ENCODE measurements at regions not wholly inside any gene's neighbourhood (a gene's known extent, or its start where the extent isn't known, plus 50 kb on each side); places are given as distances from the start of the nearest gene placed in this dataset.
"Not testable (repeated sequence)": the region's sequence is repeated elsewhere in the genome, so short reads cannot be mapped to it uniquely, and the experiment has no call there.

DNA sequence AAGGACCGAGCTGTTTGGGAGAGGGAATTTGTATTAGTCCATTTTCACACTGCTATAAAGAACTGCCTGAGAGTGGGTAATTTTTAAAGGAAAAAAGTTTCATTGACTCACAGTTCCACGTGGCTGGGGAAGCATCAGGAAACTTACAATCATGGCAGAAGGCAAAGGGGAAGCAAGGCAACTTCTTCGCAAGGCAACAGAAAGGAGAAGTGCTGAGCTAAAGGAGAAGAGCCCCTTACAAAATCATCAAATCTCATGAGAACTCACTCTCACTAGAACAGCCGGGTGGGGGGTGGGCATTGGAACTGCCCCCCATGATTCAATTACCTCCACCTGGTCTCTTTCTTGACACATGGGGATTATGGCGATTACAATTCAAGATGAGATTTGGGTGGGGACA lies 121.8 kb upstream of the SLC13A1 start:
- DNase-seq, result not testable (repeated sequence)

DNA sequence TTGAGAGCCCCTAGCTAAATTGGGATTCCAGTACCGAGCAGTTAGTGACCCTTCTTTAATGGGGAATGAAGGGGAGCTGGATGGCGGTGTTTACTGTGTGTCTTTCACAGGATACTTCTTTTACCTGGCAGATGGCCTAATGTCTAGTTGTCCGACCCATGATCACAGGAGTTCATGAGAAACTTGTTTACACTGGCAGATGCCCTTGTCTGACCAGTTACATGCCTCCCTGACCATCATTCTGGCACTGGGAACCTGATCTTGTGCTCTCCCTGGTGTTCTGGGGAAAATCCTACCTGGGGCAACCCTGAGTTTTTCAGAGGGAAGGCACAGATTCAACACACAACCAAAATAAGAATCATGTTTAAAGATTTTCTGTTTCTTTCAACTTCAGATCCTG lies 120.1 kb upstream of the SLC13A1 start:
- DNase-seq, result no peak

DNA sequence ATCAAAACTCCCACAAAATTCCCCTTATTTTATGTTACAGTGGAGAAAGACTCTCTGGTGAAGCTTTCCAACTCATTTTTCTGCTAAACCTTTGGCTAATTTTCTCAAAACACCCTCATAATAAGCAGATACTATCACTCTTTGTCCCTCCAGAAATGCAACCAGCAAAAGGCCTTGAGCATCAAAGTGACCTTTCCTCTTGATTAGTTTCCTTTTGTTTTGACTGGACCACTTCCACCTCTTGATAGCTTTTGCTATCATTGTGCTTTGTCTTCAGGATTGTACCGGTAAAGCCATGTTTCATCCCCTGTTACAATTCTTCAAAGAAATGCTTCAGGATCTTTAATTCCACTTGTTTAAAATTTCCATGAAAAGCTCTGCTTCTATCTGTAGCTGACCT lies 115.1 kb upstream of the SLC13A1 start:
- no peak for DNase-seq

DNA sequence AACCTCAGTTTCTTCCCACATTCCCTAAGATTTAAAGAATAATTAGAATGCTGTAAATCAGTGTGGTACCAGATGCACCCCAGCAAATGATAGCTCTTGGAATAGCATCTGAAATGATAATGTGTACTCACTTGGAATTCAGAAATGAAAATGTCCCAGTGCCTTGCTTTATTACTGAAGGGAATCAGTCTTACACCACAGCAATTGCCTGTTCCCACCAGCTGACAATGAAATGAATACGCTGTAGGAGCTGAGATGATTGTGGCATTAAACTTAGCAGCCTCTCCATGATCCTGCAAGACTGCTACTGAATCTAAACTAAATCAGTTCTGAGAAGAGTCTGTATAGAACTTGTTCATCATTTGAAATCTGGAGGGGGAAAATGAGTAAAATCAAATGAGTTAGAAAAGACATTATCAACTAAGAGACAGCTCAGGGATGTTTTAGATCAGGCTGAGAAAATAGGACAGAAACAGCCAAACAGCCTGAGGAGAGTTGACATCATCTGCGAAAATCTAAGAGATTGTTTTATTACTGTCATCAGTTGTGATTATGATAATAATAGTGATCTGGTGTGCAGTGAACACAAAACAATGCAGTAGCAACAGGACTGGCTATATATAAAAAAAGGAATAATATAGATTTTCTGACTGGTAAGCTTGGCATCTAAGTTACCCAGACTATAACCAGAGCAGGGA lies 108.6 kb upstream of the SLC13A1 start:
- DNase-seq, result no peak

DNA sequence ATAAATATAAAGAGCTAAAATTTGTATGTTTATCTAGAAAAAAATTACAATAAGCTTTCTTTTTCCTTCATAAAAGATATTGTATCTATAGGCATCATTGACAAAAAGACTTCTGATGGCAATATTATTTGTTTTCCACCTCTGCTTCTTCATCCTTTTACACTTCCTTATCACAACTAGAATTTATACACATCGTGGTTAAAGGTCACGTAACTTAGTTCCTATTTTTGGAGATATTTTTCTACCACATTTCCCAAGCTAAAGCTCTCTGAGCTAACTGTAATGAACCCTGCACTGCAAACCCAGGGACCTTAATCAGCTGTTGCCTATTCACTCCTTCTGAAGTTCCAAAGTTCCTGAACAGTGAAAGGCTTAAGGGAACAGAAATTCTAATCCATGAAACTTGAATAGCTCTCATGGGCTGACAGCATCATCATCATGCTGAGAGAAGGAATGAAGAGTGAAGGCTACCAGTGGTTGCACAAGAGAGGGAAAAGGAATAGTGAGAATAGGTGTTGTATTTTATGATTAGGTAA lies 106.1 kb upstream of the SLC13A1 start:
- DNase-seq, result no peak

DNA sequence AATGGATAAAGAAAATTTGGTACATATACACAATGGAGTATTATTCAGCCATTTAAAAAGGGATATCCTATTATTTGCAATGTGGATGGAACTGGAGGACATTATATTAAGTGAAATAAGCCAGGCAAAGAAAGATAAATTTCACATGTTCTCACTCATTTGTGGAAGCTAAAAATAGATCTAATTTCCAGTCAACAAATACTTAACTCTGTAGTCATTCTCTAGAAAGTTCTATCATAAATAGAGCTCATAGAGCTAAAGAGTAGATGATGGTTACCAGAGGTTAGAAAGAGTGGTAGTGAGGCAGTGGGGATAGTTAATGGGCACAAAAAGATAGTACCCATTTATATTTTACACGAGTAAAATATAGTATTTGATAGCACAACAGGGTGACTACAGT lies 104.2 kb upstream of the SLC13A1 start:
- DNase-seq, result no peak

DNA sequence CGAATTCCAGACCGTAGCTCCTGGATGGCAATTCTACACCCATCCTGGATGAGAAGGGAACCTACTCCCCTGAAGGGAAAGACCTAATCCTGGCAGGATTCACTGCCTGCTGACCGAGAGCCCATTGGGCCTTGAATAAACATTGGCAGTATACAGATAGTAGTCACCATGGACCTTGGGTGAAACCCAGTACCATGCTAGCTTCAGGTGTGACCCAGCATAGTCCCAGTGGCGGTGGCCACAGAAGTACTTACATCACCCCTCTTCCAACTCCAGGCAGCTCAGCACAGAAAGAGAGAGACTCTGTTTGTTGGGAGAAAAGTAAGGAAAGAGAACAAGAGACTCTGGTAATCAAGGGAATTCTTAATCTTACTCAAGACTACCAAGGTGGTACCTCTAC lies 97.2 kb upstream of the SLC13A1 start:
- no peak for DNase-seq

DNA sequence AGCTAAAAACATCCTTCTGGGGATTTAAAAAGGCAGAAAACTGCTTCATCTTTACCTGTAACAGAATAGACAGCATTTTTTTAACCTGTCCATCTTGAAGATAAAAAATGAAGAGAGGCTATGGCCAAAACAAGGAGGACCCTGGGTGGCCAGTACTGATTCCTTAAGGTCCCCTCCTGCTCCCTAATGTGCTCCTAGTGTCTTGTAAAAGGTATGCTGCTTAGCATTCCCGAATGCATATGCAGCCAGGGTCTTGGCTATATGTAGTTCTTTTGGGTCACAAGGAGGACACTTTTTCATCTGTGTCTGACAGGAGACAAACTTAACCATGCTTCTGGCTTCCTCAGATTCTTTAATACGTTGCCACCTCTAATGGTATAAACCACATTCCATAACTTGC lies 93.9 kb upstream of the SLC13A1 start:
- no peak for DNase-seq

DNA sequence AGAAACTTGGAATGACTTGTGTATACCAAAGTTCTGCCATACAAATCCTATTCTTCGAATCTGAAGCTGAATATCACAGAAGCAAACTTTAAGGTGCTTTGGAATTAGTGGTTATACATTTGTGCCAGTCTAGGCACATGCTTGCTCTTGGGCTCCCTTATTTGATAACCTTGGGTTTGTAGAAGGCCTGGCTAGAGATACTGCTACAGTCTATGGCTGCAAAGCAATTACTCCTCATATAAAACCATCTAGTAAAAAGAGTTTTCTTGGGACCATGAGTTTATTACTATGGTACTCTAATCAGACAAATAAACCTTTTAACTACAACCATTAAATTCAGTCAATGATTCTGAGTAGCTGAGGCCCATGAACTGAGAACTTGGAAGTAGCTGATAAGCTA lies 92.5 kb upstream of the SLC13A1 start:
- no peak for DNase-seq

DNA sequence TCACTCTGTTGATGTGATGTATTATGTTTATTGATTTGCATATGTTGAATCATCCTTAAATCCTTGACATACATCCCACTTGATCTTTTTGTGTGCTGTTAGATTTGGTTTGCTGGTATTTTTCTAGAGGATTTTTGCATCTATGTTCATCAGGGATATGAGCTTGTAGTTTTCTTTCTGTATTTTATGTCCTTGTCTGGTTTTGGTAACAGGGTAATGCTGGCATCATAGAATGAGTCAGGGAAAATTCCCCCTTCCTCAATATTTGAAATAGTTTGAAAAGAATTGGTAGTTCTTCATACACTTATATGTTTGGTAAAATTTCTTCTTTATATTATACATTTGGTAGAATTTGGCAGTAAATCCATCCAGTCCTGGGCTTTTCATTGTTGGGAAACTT lies 89.4 kb upstream of the SLC13A1 start:
- no peak for DNase-seq

DNA sequence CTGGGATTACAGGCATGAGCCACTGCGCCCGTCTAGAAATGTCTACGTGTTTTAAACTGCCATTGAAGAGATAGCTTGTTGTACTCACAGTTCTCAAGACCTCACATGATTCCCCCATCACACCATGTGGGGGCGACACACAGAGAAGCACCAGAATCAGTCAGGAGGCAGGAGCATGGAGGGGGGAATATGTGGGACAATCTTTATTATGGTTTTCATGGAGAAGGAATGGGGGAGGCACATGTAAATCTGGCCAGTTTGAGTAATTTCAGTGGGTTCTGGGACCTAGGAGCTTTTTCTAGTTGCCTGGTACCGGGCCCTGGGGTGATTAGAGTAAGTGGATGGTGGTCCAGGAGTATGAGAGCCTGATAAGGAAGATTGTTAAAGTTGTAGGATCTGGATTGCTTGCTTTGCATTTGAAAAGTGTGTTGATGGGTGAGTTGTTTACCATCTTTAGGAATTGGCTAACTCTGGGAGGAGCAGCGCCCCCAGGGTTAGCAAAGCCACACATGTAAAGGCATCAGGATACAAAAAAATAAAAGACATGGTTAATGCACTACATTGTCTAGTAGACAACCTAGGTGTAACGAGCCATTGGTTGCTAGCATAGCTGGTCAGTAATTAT lies 85.4 kb upstream of the SLC13A1 start:
- DNase-seq, result peak; percentile 23

DNA sequence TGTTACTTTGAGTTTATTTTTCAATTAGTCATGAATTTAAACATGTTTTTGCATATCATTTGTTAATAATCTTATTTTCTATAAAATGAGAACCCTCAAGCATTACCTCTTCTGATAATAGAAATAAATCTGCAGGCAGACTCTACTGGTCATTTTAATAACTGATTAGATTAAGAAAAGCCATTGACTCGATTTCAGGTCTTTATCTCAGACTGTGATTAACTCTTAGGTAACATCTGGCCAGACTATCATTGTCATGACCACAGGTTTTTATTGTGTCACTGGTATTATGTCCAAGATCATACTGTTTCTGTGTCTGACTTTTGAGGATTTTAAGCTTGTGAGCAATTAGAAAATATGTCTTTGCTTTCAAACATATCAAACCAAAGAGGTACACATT lies 83.6 kb upstream of the SLC13A1 start:
- no peak for DNase-seq

DNA sequence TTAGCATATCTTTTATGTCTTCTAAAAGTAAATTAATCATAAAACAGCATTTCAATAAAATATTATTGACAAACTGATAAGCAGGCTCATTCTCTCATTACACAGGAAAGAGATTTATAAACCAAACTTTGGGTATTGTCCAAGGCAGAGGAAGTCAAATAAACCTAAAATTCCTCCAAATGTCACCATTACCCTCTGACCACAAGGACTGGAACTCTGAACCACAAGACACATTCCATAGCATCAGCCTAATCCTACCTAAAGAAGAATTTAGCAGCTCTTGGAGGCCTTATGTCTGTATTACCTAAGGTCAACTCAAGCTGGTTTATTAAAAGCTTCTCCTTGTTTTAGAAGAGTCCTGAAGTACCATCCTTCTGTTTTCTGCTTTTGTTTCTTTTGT lies 82.4 kb upstream of the SLC13A1 start:
- DNase-seq, result no peak

DNA sequence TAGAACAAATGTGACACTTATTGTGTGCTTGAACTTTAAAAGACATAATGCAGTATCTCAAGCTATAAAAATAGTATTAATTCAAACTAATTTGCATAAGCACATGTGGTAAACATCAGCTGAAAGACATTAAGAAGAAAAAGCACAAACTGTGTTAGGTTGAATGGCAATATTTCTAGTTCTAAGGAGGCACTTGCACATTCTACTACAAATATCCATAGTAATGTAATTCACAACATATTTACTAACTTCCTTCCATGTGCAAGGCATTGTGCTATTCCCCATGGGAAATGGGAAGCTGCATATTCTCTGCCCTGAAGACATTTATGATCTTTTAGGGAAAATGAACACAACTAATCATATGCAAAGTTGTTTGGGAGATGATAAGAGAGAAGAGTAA lies 80.2 kb upstream of the SLC13A1 start:
- DNase-seq, result peak; percentile 11

DNA sequence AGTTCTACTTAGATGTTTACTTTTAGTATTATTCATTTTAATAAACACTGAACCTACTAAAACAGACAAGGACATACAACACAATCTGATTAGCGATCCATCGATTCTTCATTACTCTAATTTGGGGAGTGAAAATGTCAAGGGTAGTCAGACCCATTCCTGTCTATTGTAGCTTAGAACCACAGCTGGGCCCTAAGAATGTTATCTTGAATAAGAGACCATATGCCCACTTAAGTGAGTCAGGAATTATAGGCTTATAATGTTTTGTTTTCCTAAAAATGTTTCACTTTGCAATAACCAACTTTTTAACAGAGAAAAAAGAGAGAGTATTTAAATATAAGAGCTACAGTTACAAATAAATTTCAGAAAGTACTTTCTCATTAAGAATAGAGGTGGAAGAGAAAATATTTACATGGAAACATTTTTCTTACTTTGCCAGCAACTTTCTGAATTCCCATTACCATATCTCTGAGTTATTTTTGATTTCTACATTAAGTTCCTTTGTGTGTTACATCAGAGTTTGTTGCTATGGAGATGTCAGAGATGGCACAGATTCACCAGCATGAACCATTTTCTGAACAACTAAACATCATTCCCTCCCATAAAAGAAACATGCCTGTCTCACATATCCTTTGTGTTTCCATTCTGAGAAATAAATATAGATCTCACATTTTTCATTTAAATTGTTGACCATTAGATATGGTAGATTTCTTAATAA lies 75.4 kb upstream of the SLC13A1 start:
- DNase-seq, result no peak

DNA sequence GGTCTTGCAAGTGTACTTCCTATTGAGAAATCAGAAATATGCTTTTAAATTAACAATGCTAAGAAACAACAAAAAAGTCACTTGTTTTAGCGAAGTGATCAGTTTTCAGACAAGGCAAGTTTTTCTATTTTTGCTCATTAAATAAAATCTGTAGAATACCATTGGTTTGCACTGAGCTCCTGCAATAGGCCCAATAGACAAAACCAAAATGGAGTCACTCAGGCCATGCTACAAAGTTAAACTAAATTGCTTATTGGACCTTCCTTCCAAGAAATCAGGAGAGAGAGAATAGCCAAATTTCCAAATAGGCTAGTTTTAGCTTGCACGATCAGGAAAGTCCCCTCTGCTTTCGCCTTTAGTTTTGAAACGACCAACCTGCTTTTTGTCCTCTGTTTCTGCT lies 73.4 kb upstream of the SLC13A1 start:
- DNase-seq, result no peak

DNA sequence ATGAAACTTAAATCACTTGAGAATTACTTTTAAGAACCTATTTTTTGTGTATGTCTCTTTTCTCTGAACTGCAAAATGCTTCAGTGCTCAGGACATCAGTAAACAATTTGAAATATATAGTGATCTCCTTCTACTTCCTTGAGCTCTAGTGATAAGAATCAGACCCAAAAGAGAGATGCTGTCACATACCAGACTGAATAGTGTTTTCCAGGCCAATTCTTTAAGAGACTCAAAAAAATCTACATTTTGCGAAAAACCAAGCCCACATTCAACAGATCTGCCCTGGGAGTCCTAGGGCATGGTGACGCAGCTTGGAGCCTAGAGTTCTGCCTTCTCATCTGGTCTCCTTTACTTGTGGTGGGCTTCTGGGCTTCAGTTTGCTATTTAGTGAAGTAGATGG lies 72.1 kb upstream of the SLC13A1 start:
- no peak for DNase-seq

DNA sequence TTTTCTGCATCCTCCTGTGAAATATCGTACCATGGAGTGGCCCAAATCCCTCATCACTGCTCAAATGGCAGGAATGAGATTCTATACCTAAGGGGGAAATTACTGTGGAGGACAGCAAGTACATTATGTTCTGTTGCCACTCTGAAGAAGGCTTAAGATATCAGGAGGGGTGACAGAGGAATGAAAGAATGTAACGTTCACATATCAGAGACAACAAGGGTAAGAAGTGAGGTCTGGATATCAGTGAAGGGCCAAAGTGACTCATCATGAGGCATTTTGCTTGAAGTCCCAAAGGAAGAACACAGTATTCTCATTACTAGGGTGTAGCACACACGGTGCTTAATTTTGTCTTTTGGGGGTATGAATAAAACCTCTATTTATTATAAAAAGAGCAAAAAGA lies 71.5 kb upstream of the SLC13A1 start:
- no peak for DNase-seq

DNA sequence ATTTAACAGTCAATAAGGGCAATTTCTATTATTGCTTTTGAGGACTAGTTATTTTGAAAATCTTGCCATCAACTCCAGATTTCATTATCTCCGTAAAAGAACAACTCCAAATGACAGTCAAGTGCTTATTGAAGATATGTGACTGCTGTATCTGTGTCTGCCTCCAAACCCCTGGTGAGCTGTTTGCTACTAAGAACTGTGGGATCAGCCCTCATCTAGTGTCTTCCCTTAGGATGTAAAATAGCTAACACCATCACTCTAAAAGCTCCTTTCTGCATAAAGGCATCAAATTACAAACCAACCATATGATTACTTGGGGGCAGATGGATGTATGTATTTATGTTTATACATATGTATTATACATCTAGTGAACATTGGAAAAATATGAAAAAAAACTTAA lies 70.8 kb upstream of the SLC13A1 start:
- peak; percentile 42 for DNase-seq

DNA sequence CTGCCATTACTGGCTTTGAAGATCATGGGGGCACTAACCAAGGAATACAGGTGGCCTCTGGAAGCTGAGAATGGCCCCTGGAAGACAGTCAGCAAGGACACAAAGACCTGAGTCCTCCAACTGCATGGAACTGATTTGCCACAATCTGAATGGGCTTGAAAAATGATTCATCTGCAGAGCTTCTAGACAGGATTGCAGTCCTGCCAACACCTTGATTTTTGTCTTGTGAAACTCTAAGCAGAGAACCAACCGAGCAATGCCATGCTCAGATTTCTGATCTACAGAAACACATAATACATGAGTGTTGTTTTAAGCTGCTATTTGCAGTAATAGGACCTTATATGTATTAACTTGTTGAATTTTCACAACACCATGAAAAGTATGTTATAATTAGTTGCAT lies 66.1 kb upstream of the SLC13A1 start:
- no peak for DNase-seq

DNA sequence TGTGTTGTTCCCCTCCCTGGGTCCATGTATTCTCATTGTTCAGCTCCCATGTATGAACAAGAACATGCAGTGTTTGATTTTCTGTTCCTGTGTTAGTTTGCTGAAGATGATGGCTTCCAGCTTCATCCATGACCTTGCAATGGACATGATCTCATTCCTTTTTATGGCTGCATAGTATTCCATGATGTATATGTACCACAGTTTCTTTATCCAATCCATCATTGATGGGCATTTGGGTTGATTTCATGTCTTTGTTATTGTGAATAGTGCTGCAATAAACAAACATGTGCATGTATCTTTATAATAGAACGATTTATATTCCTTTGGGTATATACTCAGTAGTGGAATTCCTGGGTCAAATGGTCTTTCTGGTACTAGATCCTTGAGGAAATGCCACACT lies 65.1 kb upstream of the SLC13A1 start:
- DNase-seq, result not testable (repeated sequence)

DNA sequence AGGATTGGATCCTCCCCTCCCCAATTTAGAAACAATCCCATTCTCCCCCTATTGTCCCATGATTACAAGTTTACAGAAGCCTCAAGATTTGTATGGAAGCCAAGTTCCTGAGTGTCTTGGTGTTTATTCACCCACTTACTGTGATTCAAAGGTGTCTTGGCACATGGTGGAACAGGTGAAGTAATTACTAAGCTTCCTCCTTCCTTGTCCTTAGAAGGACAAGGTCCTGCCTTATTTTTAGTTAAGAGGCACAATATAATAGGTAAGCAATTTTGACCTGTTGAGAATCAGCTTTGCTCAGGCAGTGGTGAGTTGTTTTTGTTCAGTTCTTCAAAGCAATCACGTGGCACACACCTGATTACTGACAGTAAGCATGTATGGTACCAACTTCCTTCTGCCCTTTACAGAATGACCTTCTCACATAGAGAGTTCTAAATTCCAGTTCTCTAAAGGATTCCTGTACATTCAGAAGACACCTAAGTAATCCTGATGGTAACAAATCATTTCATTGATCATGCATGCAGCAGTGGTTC lies 60.7 kb upstream of the SLC13A1 start:
- peak; percentile 65 for DNase-seq

DNA sequence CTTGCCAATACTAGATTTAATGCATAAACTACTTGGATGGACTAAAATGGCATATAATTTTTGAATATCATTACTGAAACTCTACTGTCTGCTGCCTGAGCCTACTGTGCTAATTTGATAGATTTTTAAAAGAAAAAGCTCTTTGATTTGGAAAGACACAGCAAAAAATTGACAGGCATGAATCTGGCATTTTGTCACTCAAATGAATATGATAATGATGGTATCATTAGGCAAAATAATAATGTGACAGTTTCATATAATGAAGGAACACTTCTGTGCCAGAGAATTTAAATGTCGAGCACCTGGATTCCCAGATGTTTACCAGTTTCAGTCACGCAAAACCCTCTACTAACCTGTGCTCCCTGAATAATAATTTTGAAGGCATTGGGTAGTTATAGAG lies 60.0 kb upstream of the SLC13A1 start:
- DNase-seq, result peak; percentile 44

Data from NCI-H69 (cell line).